Gastroesophageal sphincter (tissue), 3 donors: ENCODE measurements at regions not wholly inside any gene's neighbourhood (a gene's known extent, or its start where the extent isn't known, plus 50 kb on each side); places are given as distances from the start of the nearest gene placed in this dataset.

Experiments
- CTCF ChIP-seq, 4 experiments: fragments of 200-600 bp in 2 of 4; fragments of 450-650 bp in 2 of 4; sonication (generic) in 1 of 4; IDR thresholded peaks; one replicate each; pipeline ENCODE4 v1.5.1; 2017 to 2019; ENCODE audit warnings: antibody characterized with exemption in 4 of 4, mild to moderate bottlenecking in 2 of 4, moderate library complexity in 2 of 4
- EP300 ChIP-seq: sonication (generic); formaldehyde crosslinking; IDR thresholded peaks from one replicate; pipeline ENCODE4 v1.6.1; 2017; ENCODE audit warnings: antibody characterized with exemption, mild to moderate bottlenecking
- POLR2A ChIP-seq, 2 donors: fragments of 450-650 bp; IDR thresholded peaks; one replicate each; pipeline ENCODE4 v1.6.1; 2017; ENCODE audit warnings: antibody characterized with exemption in 2 of 2, mild to moderate bottlenecking in 2 of 2, moderate library complexity in 1 of 2
- POLR2AphosphoS5 ChIP-seq: sonication (generic); formaldehyde crosslinking; IDR thresholded peaks from one replicate; pipeline ENCODE4 v1.6.1; 2017; ENCODE audit warnings: antibody characterized with exemption

- TF ChIP-seq CTCF (IDR thresholded peaks at IDR 0.05): no peak
- no peak for TF ChIP-seq POLR2A (IDR thresholded peaks at IDR 0.05)
- TF ChIP-seq EP300: no peak
- TF ChIP-seq POLR2AphosphoS5: no peak
These were observed 162.8 kb upstream of the ARX start for GRCh38 chrX:25178555-25178954.
